Mucosa of descending colon (tissue), 3 donors: ENCODE measurements at regions not wholly inside any gene's neighbourhood (a gene's known extent, or its start where the extent isn't known, plus 50 kb on each side); places are given as distances from the start of the nearest gene placed in this dataset.
"Not testable (repeated sequence)": the region's sequence is repeated elsewhere in the genome, so short reads cannot be mapped to it uniquely, and the experiment has no call there.

ENCODE experiments used
- ATAC-seq: fragments of 200-7000 bp; cut with Tn5 transposase; one replicate; pipeline ENCODE4 v1.9.1; 2020; ENCODE audit warnings: mild to moderate bottlenecking, moderate library complexity
- DNase-seq, 3 donors: peaks; one replicate each; pipeline ENCODE4 v3.0.0-alpha.2; 2020
- H3K36me3 ChIP-seq: fragments of 200-600 bp; one replicate; pipeline ENCODE4 v1.8.0; 2021; ENCODE audit warnings: low read depth, mild to moderate bottlenecking
- H3K4me1 ChIP-seq: fragments of 200-600 bp; one replicate; pipeline ENCODE4 v1.8.0; 2021; ENCODE audit warnings: low read depth, mild to moderate bottlenecking
- H3K4me3 ChIP-seq: fragments of 200-600 bp; one replicate; pipeline ENCODE4 v1.8.0; 2021; ENCODE audit warnings: mild to moderate bottlenecking
- H3K9me3 ChIP-seq: fragments of 200-600 bp; one replicate; pipeline ENCODE4 v1.8.0; 2021; ENCODE audit warnings: mild to moderate bottlenecking
- CTCF ChIP-seq: fragments of 200-600 bp; IDR thresholded peaks from one replicate; pipeline ENCODE4 v1.8.0; 2022; ENCODE audit warnings: antibody characterized with exemption, mild to moderate bottlenecking
- intact Hi-C, 2 donors: fragments of 100-400 bp; cut with DNase I in 1 of 2; cut with micrococcal nuclease in 1 of 2; formaldehyde crosslinking; loops; one replicate each; pipeline versions ENCODE4 v1.11.0 to v1.11.1; 2022; cut with DNase I, micrococcal nuclease
- donor health status: DM: no; HTN: no; CAD: no; lungs with moderate emphysema.
- donor health status: DM: no; HTN: no; CAD: no.
- donor health status: DM: no; HTN: yes; CAD: no.

- no peaks in the 10 kb centered on the region for H3K36me3 ChIP-seq
- no peak for DNase-seq
- intact Hi-C loops = no loop called here
- peaks cover 19% of the 10 kb centered on the region for H3K4me1 ChIP-seq
- no peak for TF ChIP-seq CTCF
- no peak overlapping the region for H3K4me3 ChIP-seq
- no peaks in the 10 kb centered on the region for H3K9me3 ChIP-seq
- no peak for ATAC-seq
These were observed 180.4 kb downstream of the TM9SF2 start for GRCh38 chr13:99681695-99682094.

- DNase-seq (no peak), ATAC-seq (peak; percentile 38)
- intact Hi-C loops = no loop called here
- Histone ChIP-seq H3K4me1 (peaks cover 9% of the 10 kb centered on the region), H3K36me3 (no peaks in the 10 kb centered on the region), H3K4me3 (no peak overlapping the region), H3K9me3 (no peaks in the 10 kb centered on the region)
- TF ChIP-seq CTCF = no peak
These were observed 176.1 kb downstream of the TM9SF2 start for GRCh38 chr13:99677116-99677951.

GRCh38 chr13:99671746-99672145 lies 170.5 kb downstream of the TM9SF2 start:
- no peak for TF ChIP-seq CTCF
- Histone ChIP-seq H3K4me1 (no peaks in the 10 kb centered on the region), H3K36me3 (no peaks in the 10 kb centered on the region), H3K9me3 (no peaks in the 10 kb centered on the region), H3K4me3 (no peak overlapping the region)
- no peak for ATAC-seq
- no peak for DNase-seq
- intact Hi-C loops = no loop called here

GRCh38 chr13:99669096-99669495 lies 167.8 kb downstream of the TM9SF2 start:
- H3K4me1 ChIP-seq, H3K36me3 ChIP-seq, H3K9me3 ChIP-seq, intact Hi-C loops, H3K4me3 ChIP-seq, ATAC-seq, DNase-seq: not testable (repeated sequence)

- Histone ChIP-seq H3K4me3 (no peak overlapping the region), H3K36me3 (no peaks in the 10 kb centered on the region), H3K9me3 (no peaks in the 10 kb centered on the region), H3K4me1 (no peaks in the 10 kb centered on the region)
- no peak for TF ChIP-seq CTCF
- ATAC-seq (no peak), DNase-seq (no peak)
- intact Hi-C loops = no loop called here
These were observed 165.0 kb downstream of the TM9SF2 start for GRCh38 chr13:99666146-99666805.

DNA sequence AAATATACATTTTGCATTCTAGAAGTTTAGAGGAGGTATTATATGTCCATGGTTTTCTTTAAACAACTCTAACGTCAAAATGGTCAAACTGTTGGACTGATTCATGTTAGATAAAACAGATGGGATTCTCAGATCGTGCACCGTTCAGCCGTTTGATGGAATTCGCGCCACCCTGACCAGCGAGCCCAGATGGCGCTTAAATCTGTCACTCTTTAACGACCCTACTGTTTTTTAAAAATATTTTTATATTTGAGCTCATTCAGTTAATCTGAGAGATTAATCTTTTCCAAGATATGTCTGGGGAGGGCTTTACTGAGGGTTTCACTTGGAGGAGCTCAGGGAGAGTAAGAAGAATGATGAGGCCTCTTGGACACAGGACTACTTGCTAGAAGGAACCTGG lies 164.4 kb downstream of the TM9SF2 start:
- no peaks in the 10 kb centered on the region for H3K4me1 ChIP-seq
- H3K36me3 ChIP-seq = no peaks in the 10 kb centered on the region
- TF ChIP-seq CTCF = no peak
- DNase-seq = no peak
- intact Hi-C loops = no loop called here
- no peaks in the 10 kb centered on the region for H3K9me3 ChIP-seq
- H3K4me3 ChIP-seq = no peak overlapping the region
- ATAC-seq = no peak
